SJCRH30 (cell line): ENCODE measurements at regions not wholly inside any gene's neighbourhood (a gene's known extent, or its start where the extent isn't known, plus 50 kb on each side); places are given as distances from the start of the nearest gene placed in this dataset.
"Not testable (repeated sequence)": the region's sequence is repeated elsewhere in the genome, so short reads cannot be mapped to it uniquely, and the experiment has no call there.

Experiments
- DNase-seq, 2 experiments: peaks; one replicate each; pipeline ENCODE4 v3.0.0-alpha.2; 2015 to 2020
- H3K27ac ChIP-seq: fragments of 250-450 bp; sonication (Bioruptor Pico); 2 replicates; pipeline ENCODE4 v1.5.1; 2020; ENCODE audit warnings: mild to moderate bottlenecking, moderate library complexity
- H3K27me3 ChIP-seq: fragments of 250-450 bp; sonication (Bioruptor Pico); 2 replicates; pipeline ENCODE4 v1.5.1; 2020; ENCODE audit warnings: mild to moderate bottlenecking, moderate library complexity
- H3K36me3 ChIP-seq: fragments of 250-450 bp; sonication (Bioruptor Pico); 2 replicates; pipeline ENCODE4 v1.5.1; 2020; ENCODE audit warnings: mild to moderate bottlenecking, moderate library complexity
- H3K4me1 ChIP-seq: fragments of 250-450 bp; sonication (Bioruptor Pico); 2 replicates; pipeline ENCODE4 v1.5.1; 2020; ENCODE audit warnings: mild to moderate bottlenecking, moderate library complexity
- H3K4me3 ChIP-seq: fragments of 250-450 bp; sonication (Bioruptor Pico); 2 replicates; pipeline ENCODE4 v1.5.1; 2020; ENCODE audit warnings: mild to moderate bottlenecking, moderate library complexity
- H3K9me3 ChIP-seq: fragments of 250-450 bp; sonication (Bioruptor Pico); replicated peaks from 2 replicates; pipeline ENCODE4 v1.5.1; 2020; ENCODE audit warnings: mild to moderate bottlenecking, moderate library complexity

GRCh38 chr17:14446825-14447224 lies 145.9 kb downstream of the HS3ST3B1 start:
- Histone ChIP-seq H3K9me3 (no peaks in the 10 kb centered on the region; the same call in 1 of the 2 replicates), H3K27me3 (no peaks in the 10 kb centered on the region), H3K27ac (no peak overlapping the region), H3K36me3 (no peaks in the 10 kb centered on the region), H3K4me3 (no peak overlapping the region), H3K4me1 (peaks cover 9% of the 10 kb centered on the region; the same call in 1 of the 2 replicates)
- no peak for DNase-seq

DNA sequence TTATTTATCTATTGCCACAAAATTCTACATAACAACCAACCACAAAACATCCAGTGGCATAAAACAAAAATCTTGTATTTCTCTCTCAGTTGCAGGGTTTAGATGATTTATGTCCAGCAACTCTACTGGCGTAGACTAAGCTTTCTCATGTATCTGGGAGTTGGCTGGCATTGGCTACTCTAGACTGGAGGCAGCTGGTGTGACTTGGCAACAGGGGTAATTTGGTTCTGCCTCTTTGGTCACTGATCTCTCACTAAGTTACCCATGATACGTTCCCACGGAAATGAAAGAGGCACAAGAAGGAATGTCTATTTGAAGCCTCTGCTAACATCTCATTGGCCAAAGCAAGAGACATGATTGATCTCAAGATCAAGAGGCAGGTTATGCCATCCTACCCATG lies 144.0 kb downstream of the HS3ST3B1 start:
- Histone ChIP-seq H3K4me1 (peaks cover 9% of the 10 kb centered on the region; the same call in 1 of the 2 replicates), H3K27me3 (no peaks in the 10 kb centered on the region), H3K27ac (no peak overlapping the region), H3K9me3 (no peaks in the 10 kb centered on the region; the same call in 1 of the 2 replicates), H3K4me3 (no peak overlapping the region), H3K36me3 (no peaks in the 10 kb centered on the region)
- DNase-seq: no peak

DNA sequence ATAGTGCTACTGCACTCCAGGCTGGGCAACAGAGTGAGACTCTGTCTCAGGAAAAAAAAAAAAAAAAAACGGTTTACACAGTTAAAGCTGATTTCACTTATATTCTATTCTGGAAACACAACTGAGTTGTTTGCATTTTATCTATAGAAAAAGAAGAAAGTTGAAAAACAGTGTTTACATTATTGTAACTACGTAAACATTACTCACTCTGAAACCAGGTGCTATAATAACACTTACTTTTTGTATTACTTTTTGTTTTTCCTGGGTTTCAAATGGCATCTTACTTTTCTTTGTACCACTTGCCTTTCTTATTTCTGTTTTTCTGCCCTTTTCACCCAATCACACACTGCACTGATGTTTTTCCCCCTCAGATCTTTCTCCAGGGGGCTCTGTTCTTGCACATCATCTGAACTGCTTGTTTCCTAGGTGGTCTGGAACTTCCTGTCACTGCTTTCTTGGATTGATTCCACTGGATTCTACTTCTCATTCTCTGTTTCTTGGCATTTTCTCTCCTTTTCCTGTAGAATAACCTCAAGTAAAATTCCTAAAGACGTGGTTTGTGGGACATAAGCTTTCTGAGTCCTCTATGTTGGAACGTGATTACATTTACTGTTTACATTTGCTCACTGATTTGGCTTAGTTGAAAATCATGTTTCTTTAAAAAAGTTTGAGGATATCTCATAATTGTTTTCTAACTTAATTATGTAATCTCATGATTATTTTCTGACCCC lies 142.1 kb downstream of the HS3ST3B1 start:
- Histone ChIP-seq H3K36me3 (no peaks in the 10 kb centered on the region), H3K27me3 (no peaks in the 10 kb centered on the region), H3K4me1 (peaks cover 9% of the 10 kb centered on the region; the same call in 1 of the 2 replicates), H3K9me3 (no peaks in the 10 kb centered on the region; the same call in 1 of the 2 replicates), H3K4me3 (no peak overlapping the region), H3K27ac (no peak overlapping the region)
- DNase-seq: peak in 1 of 2 experiments; percentile 48

DNA sequence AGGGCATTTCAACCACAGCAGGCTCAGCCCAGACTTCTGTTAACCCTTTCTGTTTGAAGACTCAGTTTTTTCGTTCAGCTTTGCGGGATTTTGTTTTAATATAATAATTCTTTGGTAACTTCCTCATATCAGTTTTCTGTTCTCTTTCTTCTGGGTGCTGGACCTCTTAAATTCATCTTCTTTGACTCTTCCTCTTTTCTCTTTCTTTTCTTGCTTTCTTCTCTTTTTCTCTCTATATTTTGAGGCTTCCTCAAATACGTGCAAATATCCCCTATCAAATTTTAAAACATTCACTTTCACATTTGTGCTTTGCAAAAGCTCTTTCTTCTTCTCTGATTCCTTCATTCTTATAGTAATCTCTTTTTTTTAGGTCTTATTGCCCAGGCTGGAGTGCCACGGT lies 136.3 kb downstream of the HS3ST3B1 start:
- no peak overlapping the region for H3K4me3 ChIP-seq
- no peaks in the 10 kb centered on the region; the same call in 1 of the 2 replicates for H3K4me1 ChIP-seq
- H3K36me3 ChIP-seq: no peaks in the 10 kb centered on the region
- no peaks in the 10 kb centered on the region for H3K9me3 ChIP-seq
- H3K27me3 ChIP-seq: no peaks in the 10 kb centered on the region
- H3K27ac ChIP-seq: no peak overlapping the region
- no peak for DNase-seq

DNA sequence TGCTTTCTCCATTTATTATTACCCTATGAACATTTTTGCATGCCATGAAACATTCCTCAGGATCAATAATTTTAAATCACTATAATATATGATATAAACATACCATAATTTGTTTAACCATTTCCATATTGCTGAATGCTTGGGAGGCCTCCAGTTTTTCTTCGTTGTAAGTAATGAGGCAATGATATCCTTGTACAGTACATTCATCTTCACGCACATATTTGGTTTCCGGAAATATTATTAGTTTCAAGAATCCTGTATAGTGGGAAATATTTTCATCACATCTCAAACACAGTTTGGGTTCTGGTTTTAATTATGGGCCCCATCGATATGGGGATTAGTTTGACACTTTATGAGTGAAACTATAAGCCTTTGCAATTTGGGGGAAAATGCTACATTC lies 135.4 kb downstream of the HS3ST3B1 start:
- H3K4me3 ChIP-seq: no peak overlapping the region
- DNase-seq: no peak
- H3K27ac ChIP-seq: no peak overlapping the region
- no peaks in the 10 kb centered on the region for H3K36me3 ChIP-seq
- H3K27me3 ChIP-seq: no peaks in the 10 kb centered on the region
- no peaks in the 10 kb centered on the region for H3K9me3 ChIP-seq
- H3K4me1 ChIP-seq: no peaks in the 10 kb centered on the region; the same call in 1 of the 2 replicates

DNA sequence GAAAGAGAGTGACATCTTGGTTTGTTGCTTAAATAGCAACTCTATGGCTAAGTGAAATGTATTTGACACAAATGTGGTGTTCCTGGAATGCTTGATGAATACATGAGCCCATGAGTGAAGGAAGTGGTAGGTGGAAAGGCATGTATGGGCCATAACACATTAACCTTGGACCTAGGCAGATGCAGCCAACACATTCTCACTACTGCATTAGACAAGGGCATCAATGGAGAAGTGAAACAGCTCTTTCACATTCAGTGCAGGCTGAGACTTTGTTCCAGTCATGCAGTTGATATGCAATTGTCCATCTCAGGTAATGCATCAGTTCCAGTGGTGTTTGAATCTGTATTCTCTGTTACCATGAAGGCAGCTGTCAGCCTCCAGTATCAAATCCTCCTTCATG lies 133.6 kb downstream of the HS3ST3B1 start:
- no peaks in the 10 kb centered on the region for H3K9me3 ChIP-seq
- no peak for DNase-seq
- H3K27me3 ChIP-seq: no peaks in the 10 kb centered on the region
- no peak overlapping the region for H3K27ac ChIP-seq
- no peak overlapping the region for H3K4me3 ChIP-seq
- H3K4me1 ChIP-seq: no peaks in the 10 kb centered on the region; the same call in 1 of the 2 replicates
- no peaks in the 10 kb centered on the region for H3K36me3 ChIP-seq

- Histone ChIP-seq H3K27ac (no peak overlapping the region), H3K9me3 (no peaks in the 10 kb centered on the region), H3K4me3 (no peak overlapping the region), H3K36me3 (no peaks in the 10 kb centered on the region), H3K27me3 (no peaks in the 10 kb centered on the region), H3K4me1 (no peaks in the 10 kb centered on the region)
- DNase-seq: no peak
Measured at GRCh38 chr17:14432079-14432478, 131.2 kb downstream of the HS3ST3B1 start.

DNA sequence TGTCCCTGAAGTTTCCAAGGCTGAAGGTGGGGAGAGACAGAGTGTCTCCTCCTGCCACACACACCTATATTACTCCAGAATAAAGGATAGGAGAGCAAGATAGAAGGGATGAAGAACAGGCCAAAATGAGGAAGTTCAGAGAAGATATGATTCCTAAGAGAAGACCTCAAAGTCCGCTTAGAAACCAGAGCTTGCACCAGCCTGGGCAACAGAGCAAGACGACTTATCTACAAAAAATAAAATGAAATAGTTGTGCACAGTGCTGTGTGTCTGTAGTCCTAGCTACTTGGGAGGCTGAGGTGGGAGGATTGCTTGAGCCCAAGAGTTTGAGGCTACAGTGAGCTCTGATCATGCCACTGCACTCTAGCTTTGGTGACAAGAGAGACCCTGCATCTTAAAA lies 128.2 kb downstream of the HS3ST3B1 start:
- no peaks in the 10 kb centered on the region for H3K4me1 ChIP-seq
- DNase-seq: no peak
- H3K4me3 ChIP-seq: no peak overlapping the region
- no peaks in the 10 kb centered on the region for H3K36me3 ChIP-seq
- no peaks in the 10 kb centered on the region for H3K27me3 ChIP-seq
- H3K27ac ChIP-seq: no peak overlapping the region
- H3K9me3 ChIP-seq: no peaks in the 10 kb centered on the region

- Histone ChIP-seq H3K36me3 (no peaks in the 10 kb centered on the region), H3K27ac (no peak overlapping the region), H3K27me3 (no peaks in the 10 kb centered on the region), H3K4me1 (no peaks in the 10 kb centered on the region), H3K4me3 (no peak overlapping the region), H3K9me3 (no peaks in the 10 kb centered on the region)
- no peak for DNase-seq
Measured at GRCh38 chr17:14428648-14429029, 127.8 kb downstream of the HS3ST3B1 start.

DNA sequence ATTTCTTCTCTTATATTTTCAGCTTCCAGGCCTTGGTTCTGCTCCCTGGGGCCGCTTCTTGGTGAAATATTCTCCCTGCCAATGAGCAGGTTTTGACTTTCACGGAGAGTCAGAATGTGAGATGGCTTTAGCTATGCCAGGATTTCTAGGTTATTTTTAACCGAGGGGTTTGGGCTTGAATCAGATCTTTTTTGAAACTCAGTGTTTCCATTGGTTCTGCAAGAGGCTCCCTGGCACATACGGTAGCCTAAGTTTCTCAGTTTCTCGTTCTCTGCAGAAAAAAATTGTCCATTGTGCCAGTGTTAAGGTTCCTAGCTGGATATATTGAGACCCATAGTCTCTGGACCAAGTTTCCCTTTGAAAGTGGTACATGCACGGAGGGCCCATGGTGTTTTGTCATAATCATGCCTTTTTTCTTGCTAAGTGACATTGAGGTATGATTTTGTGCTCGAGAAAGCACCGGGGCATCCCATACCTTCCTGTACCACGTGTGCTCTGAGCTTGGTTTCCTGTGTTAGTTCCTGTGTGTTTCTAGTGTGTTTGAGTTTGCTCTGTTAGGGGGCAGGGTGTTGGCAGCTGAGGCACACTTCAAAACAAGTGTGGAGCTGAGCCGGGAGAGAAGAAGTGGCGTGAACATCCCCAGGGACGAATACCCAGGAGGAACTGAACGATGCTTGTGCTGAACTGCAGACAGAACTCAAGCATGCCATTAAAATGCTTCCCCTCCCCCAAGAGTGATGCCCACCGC lies 127.2 kb downstream of the HS3ST3B1 start:
- Histone ChIP-seq H3K27me3 (no peaks in the 10 kb centered on the region), H3K36me3 (no peaks in the 10 kb centered on the region), H3K4me1 (no peaks in the 10 kb centered on the region), H3K9me3 (no peaks in the 10 kb centered on the region), H3K27ac (no peak overlapping the region), H3K4me3 (no peak overlapping the region)
- no peak for DNase-seq

DNA sequence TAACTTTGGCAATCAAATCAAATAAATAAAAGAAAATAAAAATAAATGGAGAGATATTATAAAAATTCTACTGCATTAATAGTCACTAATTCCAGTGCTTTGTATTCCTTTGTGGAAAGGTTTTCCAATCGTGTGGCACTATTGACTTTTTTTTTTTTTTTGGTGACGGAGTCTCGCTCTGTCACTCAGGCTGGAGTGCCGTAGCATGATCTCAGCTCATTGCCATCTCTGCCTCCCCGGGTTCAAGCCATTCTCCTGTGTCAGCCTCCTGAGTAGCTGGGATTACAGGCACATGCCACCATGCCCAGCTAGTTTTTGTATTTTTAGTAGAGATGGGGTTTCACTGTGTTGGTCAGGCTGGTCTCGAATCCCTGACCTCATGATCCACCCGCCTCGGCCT lies 122.3 kb downstream of the HS3ST3B1 start:
- not testable (repeated sequence) for DNase-seq, H3K9me3 ChIP-seq, H3K4me1 ChIP-seq, H3K36me3 ChIP-seq, H3K27me3 ChIP-seq, H3K27ac ChIP-seq, H3K4me3 ChIP-seq

DNA sequence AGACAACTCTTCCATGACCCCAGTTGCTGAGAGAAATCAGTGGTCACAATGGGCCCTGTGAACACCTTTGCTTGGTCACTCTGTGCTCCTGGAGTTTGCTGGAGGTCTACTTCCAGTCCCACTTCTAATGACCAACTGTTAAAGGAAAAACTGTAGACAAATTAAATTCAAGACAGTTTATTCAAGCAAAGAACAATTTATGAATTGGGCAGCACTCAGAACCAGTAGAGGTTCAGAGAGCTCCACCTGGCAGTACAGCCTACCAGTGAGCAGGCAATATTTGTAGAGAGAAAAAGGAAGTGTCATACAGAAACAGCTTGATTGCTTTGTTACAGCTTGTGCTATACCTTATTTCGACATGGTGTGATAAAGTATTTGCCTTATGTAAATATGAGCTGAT lies 116.5 kb downstream of the HS3ST3B1 start:
- no peaks in the 10 kb centered on the region for H3K4me1 ChIP-seq
- no peak for DNase-seq
- H3K9me3 ChIP-seq: no peaks in the 10 kb centered on the region
- no peaks in the 10 kb centered on the region for H3K27me3 ChIP-seq
- no peak overlapping the region for H3K27ac ChIP-seq
- no peaks in the 10 kb centered on the region for H3K36me3 ChIP-seq
- H3K4me3 ChIP-seq: no peak overlapping the region

DNA sequence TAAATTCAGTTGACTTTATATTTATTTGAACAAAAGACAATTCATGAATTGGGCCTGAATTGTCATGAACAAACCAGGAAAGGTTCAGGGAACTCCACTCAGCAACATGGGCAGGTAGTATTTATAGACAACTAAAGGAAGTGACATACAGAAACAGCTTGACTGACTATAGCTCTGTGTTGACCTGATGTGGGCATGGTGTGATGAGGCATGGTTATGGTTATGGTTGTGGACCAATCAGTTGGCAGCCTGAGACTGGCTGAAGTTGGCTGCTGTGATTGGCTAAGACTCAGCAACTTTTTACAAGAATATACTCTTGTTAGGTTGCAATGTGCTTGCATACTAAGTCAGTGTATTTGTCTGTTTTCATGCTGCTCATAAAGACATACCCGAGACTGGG lies 108.4 kb downstream of the HS3ST3B1 start:
- no peak overlapping the region for H3K27ac ChIP-seq
- no peaks in the 10 kb centered on the region for H3K27me3 ChIP-seq
- H3K9me3 ChIP-seq: no peaks in the 10 kb centered on the region
- no peak overlapping the region for H3K4me3 ChIP-seq
- H3K36me3 ChIP-seq: no peaks in the 10 kb centered on the region
- H3K4me1 ChIP-seq: no peaks in the 10 kb centered on the region
- no peak for DNase-seq

- no peaks in the 10 kb centered on the region for H3K9me3 ChIP-seq
- no peak for DNase-seq
- no peak overlapping the region for H3K27ac ChIP-seq
- no peaks in the 10 kb centered on the region for H3K36me3 ChIP-seq
- no peaks in the 10 kb centered on the region for H3K27me3 ChIP-seq
- H3K4me3 ChIP-seq: no peak overlapping the region
- H3K4me1 ChIP-seq: no peaks in the 10 kb centered on the region
Measured at GRCh38 chr17:14407541-14407940, 106.7 kb downstream of the HS3ST3B1 start.

- no peaks in the 10 kb centered on the region for H3K27me3 ChIP-seq
- no peak overlapping the region for H3K4me3 ChIP-seq
- no peak for DNase-seq
Measured at GRCh38 chr17:14405189-14405588, 104.3 kb downstream of the HS3ST3B1 start.

More at GRCh38 chr17:14405189-14405588, 104.3 kb downstream of the HS3ST3B1 start:
- H3K36me3 ChIP-seq: no peaks in the 10 kb centered on the region
- no peak overlapping the region for H3K27ac ChIP-seq
- H3K9me3 ChIP-seq: no peaks in the 10 kb centered on the region; the same call in 1 of the 2 replicates
- H3K4me1 ChIP-seq: no peaks in the 10 kb centered on the region
